Ectodermal cell (in vitro differentiated cells): ENCODE measurements at regions not wholly inside any gene's neighbourhood (a gene's known extent, or its start where the extent isn't known, plus 50 kb on each side); places are given as distances from the start of the nearest gene placed in this dataset.

Experiments used
- H3K27ac ChIP-seq: 2 replicates; pipeline ENCODE4 v1.7.0; 2013; ENCODE audit warnings: mild to moderate bottlenecking, low read depth, low read length; ENCODE audit not compliant: insufficient read depth, poor library complexity, severe bottlenecking
- H3K27me3 ChIP-seq: 2 replicates; pipeline ENCODE4 v1.7.0; 2013; ENCODE audit warnings: mild to moderate bottlenecking, low read length; ENCODE audit not compliant: insufficient read depth, control insufficient read depth, poor library complexity, severe bottlenecking
- H3K36me3 ChIP-seq: one replicate; pipeline ENCODE4 v1.7.0; 2013; ENCODE audit warnings: low read length; ENCODE audit not compliant: control insufficient read depth, insufficient read depth
- H3K4me1 ChIP-seq: one replicate; pipeline ENCODE4 v1.7.0; 2013; ENCODE audit warnings: low read length; ENCODE audit not compliant: control insufficient read depth, insufficient read depth
- H3K4me3 ChIP-seq: 2 replicates; pipeline ENCODE4 v1.7.0; 2013; ENCODE audit warnings: low read depth, low read length, control low read depth; ENCODE audit not compliant: insufficient read depth
- H3K9me3 ChIP-seq: 2 replicates; pipeline ENCODE4 v1.7.0; 2013; ENCODE audit warnings: mild to moderate bottlenecking, low read length, moderate library complexity; ENCODE audit not compliant: control insufficient read depth
- WGBS, 2 experiments: methylation state at CpG; one replicate each; pipeline ENCODE4 v1.1.7; 2013; ENCODE audit warnings: missing lambda C conversion rate in 2 of 2; 5-methylcytosine and 5-hydroxymethylcytosine counted together

- H3K27me3 ChIP-seq = no peaks in the 10 kb centered on the region
- no peaks in the 10 kb centered on the region for H3K36me3 ChIP-seq
- H3K4me1 ChIP-seq = no peaks in the 10 kb centered on the region
- H3K9me3 ChIP-seq = no peaks in the 10 kb centered on the region
- no peak overlapping the region for H3K27ac ChIP-seq
- no peak overlapping the region for H3K4me3 ChIP-seq
Measured at GRCh38 chr16:13313351-13313750, 412.0 kb downstream of the SHISA9 start.

- Histone ChIP-seq H3K36me3 (no peaks in the 10 kb centered on the region), H3K27me3 (no peaks in the 10 kb centered on the region), H3K27ac (no peak overlapping the region), H3K9me3 (no peaks in the 10 kb centered on the region), H3K4me1 (no peaks in the 10 kb centered on the region), H3K4me3 (no peak overlapping the region)
- 100% methylated on average over 1 of the region's 2 CpGs; no CpG with 5 or more reads in 1 of the 2 experiments for WGBS, 2 experiments
Measured at GRCh38 chr16:13314633-13315032, 413.2 kb downstream of the SHISA9 start.

GRCh38 chr16:13315642-13316427, 414.4 kb downstream of the SHISA9 start:
- WGBS, 2 experiments = 86 to 92% methylated on average over 5 of the region's 5 CpGs
- no peak overlapping the region for H3K27ac ChIP-seq
- no peaks in the 10 kb centered on the region for H3K9me3 ChIP-seq

GRCh38 chr16:13322336-13322735, 420.9 kb downstream of the SHISA9 start:
- Histone ChIP-seq H3K9me3 (no peaks in the 10 kb centered on the region), H3K27me3 (no peaks in the 10 kb centered on the region), H3K4me3 (no peak overlapping the region), H3K36me3 (no peaks in the 10 kb centered on the region), H3K4me1 (no peaks in the 10 kb centered on the region), H3K27ac (no peak overlapping the region)
- WGBS, 2 experiments = 69 to 70% methylated on average over 2 of the region's 2 CpGs

More at GRCh38 chr16:13315642-13316427, 414.4 kb downstream of the SHISA9 start:
- H3K27me3 ChIP-seq = no peaks in the 10 kb centered on the region
- H3K4me3 ChIP-seq = no peak overlapping the region
- H3K4me1 ChIP-seq = no peaks in the 10 kb centered on the region
- H3K36me3 ChIP-seq = no peaks in the 10 kb centered on the region

GRCh38 chr16:13324851-13325250, 423.5 kb downstream of the SHISA9 start:
- Histone ChIP-seq H3K4me1 (no peaks in the 10 kb centered on the region), H3K27me3 (no peaks in the 10 kb centered on the region), H3K27ac (no peak overlapping the region), H3K36me3 (no peaks in the 10 kb centered on the region), H3K9me3 (no peaks in the 10 kb centered on the region), H3K4me3 (no peak overlapping the region)
- WGBS, 2 experiments = 65 to 95% methylated on average over 2 of the region's 2 CpGs

GRCh38 chr16:13325396-13325795, 424.0 kb downstream of the SHISA9 start:
- H3K4me3 ChIP-seq = no peak overlapping the region
- no peaks in the 10 kb centered on the region for H3K9me3 ChIP-seq
- 86 to 98% methylated on average over 5 of the region's 5 CpGs for WGBS, 2 experiments
- no peaks in the 10 kb centered on the region for H3K27me3 ChIP-seq
- no peaks in the 10 kb centered on the region for H3K4me1 ChIP-seq
- H3K36me3 ChIP-seq = no peaks in the 10 kb centered on the region
- H3K27ac ChIP-seq = no peak overlapping the region

- Histone ChIP-seq H3K27me3 (no peaks in the 10 kb centered on the region), H3K9me3 (no peaks in the 10 kb centered on the region), H3K36me3 (no peaks in the 10 kb centered on the region), H3K27ac (no peak overlapping the region), H3K4me3 (no peak overlapping the region), H3K4me1 (peaks cover 3% of the 10 kb centered on the region)
- 96% methylated on average over 2 of the region's 2 CpGs for WGBS, 2 experiments
Measured at GRCh38 chr16:13331918-13332317, 430.5 kb downstream of the SHISA9 start.

GRCh38 chr16:13332713-13333255, 431.4 kb downstream of the SHISA9 start:
- H3K36me3 ChIP-seq = no peaks in the 10 kb centered on the region
- H3K27me3 ChIP-seq = no peaks in the 10 kb centered on the region
- H3K27ac ChIP-seq = no peak overlapping the region
- 36 to 47% methylated on average over 7 of the region's 7 CpGs for WGBS, 2 experiments
- H3K4me3 ChIP-seq = no peak overlapping the region
- H3K4me1 ChIP-seq = peaks cover 3% of the 10 kb centered on the region
- H3K9me3 ChIP-seq = no peaks in the 10 kb centered on the region

- Histone ChIP-seq H3K27ac (no peak overlapping the region), H3K9me3 (no peaks in the 10 kb centered on the region), H3K36me3 (no peaks in the 10 kb centered on the region), H3K4me1 (peaks cover 3% of the 10 kb centered on the region), H3K4me3 (no peak overlapping the region), H3K27me3 (no peaks in the 10 kb centered on the region)
- WGBS, 2 experiments = 87 to 93% methylated on average over 1 to 2 of the region's 2 CpGs
Measured at GRCh38 chr16:13333336-13333735, 431.9 kb downstream of the SHISA9 start.

GRCh38 chr16:13335879-13336278, 434.5 kb downstream of the SHISA9 start:
- 96 to 98% methylated on average over 6 of the region's 6 CpGs for WGBS, 2 experiments
- H3K9me3 ChIP-seq = no peaks in the 10 kb centered on the region
- H3K36me3 ChIP-seq = no peaks in the 10 kb centered on the region
- peaks cover 3% of the 10 kb centered on the region for H3K4me1 ChIP-seq
- no peak overlapping the region for H3K4me3 ChIP-seq
- H3K27ac ChIP-seq = no peak overlapping the region
- H3K27me3 ChIP-seq = no peaks in the 10 kb centered on the region
